IMR-90 (cell line): ENCODE measurements at regions not wholly inside any gene's neighbourhood (a gene's known extent, or its start where the extent isn't known, plus 50 kb on each side); places are given as distances from the start of the nearest gene placed in this dataset.

ENCODE experiments used
- ATAC-seq: fragments of 200-7000 bp; cut with Tn5 transposase; 2 replicates; pipeline ENCODE4 v1.9.1; 2020; ENCODE audit warnings: low read depth, mild to moderate bottlenecking, moderate library complexity
- BruUV-seq: library from RNA; stranded (reverse); fragments of 400-500 nt; replicated peaks from 2 replicates; lab custom pipeline; 2021; lab: Mats Ljungman, UMichigan
- CTCF ChIA-PET: fragments of 300-600 bp; formaldehyde crosslinking; extraction: SDS; loops from one replicate; lab custom pipeline; 2021; ENCODE audit warnings: antibody characterized with exemption; lab: Yijun Ruan, JAX
- POLR2A ChIA-PET: fragments of 300-600 bp; sonication (Branson Sonifier 250); formaldehyde crosslinking; loops from one replicate; lab custom pipeline; 2022; ENCODE audit warnings: antibody characterized with exemption; ENCODE audit not compliant: unreplicated experiment; lab: Charles Lee
- DNase-seq: peaks from one replicate; pipeline ENCODE4 v3.0.0; 2013
- H2AFZ ChIP-seq: replicated peaks from 2 replicates; pipeline ENCODE3; 2013; ENCODE audit warnings: low read length, mild to moderate bottlenecking; ENCODE audit not compliant: poor library complexity
- H2AK5ac ChIP-seq: 2 replicates; pipeline ENCODE4 v1.6.1; 2013; ENCODE audit warnings: low read depth, low read length, inconsistent platforms
- H2AK9ac ChIP-seq: replicated peaks from 2 replicates; pipeline ENCODE3; 2013; ENCODE audit warnings: mild to moderate bottlenecking, low read depth, low read length, moderate library complexity; ENCODE audit not compliant: poor library complexity
- H2BK120ac ChIP-seq: 2 replicates; pipeline ENCODE4 v1.6.1; 2013; ENCODE audit warnings: low read depth, low read length, inconsistent platforms
- H2BK15ac ChIP-seq: 3 replicates; pipeline ENCODE4 v1.6.1; 2013; ENCODE audit warnings: low read depth, low read length, inconsistent platforms
- H2BK20ac ChIP-seq: 2 replicates; pipeline ENCODE4 v1.6.1; 2013; ENCODE audit warnings: low read depth, mild to moderate bottlenecking, inconsistent platforms, low read length, moderate library complexity
- H2BK5ac ChIP-seq: 2 replicates; pipeline ENCODE4 v1.6.1; 2013; ENCODE audit warnings: mild to moderate bottlenecking, low read depth, low read length, inconsistent platforms; ENCODE audit not compliant: poor library complexity, severe bottlenecking
- H3K14ac ChIP-seq: replicated peaks from 2 replicates; pipeline ENCODE4 v1.6.1; 2013; ENCODE audit warnings: low read depth, low read length, inconsistent platforms
- H3K18ac ChIP-seq: 2 replicates; pipeline ENCODE4 v1.6.1; 2013; ENCODE audit warnings: low read depth, low read length, control low read depth
- H3K23ac ChIP-seq: 2 replicates; pipeline ENCODE4 v1.6.1; 2013; ENCODE audit warnings: low read depth, low read length, inconsistent platforms
- H3K27ac ChIP-seq: 2 replicates; pipeline ENCODE4 v1.5.1; 2013; ENCODE audit warnings: mild to moderate bottlenecking, control low read depth, low read length; ENCODE audit not compliant: insufficient read depth
- H3K27me3 ChIP-seq: 2 replicates; pipeline ENCODE4 v1.6.1; 2013; ENCODE audit warnings: low read length; ENCODE audit not compliant: control insufficient read depth, insufficient read depth
- H3K36me3 ChIP-seq: 2 replicates; pipeline ENCODE4 v1.6.1; 2013; ENCODE audit warnings: low read length, mixed read lengths; ENCODE audit not compliant: control insufficient read depth, insufficient read depth
- H3K4ac ChIP-seq: 2 replicates; pipeline ENCODE4 v1.6.1; 2013; ENCODE audit warnings: low read depth, low read length, inconsistent platforms
- H3K4me1 ChIP-seq: 2 replicates; pipeline ENCODE4 v1.6.1; 2013; ENCODE audit warnings: low read length, mixed read lengths; ENCODE audit not compliant: control insufficient read depth, insufficient read depth
- H3K4me2 ChIP-seq: 2 replicates; pipeline ENCODE4 v1.6.1; 2013; ENCODE audit warnings: low read depth, mild to moderate bottlenecking, control low read depth, low read length, moderate library complexity
- H3K4me3 ChIP-seq: 2 replicates; pipeline ENCODE4 v1.5.1; 2013; ENCODE audit warnings: low read depth, mild to moderate bottlenecking, control low read depth, low read length, moderate library complexity; ENCODE audit not compliant: insufficient read depth
- H3K56ac ChIP-seq: 2 replicates; pipeline ENCODE4 v1.6.1; 2013; ENCODE audit warnings: low read length, inconsistent platforms; ENCODE audit not compliant: insufficient read depth; ENCODE audit errors: extremely low read depth
- H3K79me1 ChIP-seq, 2 experiments: 2 replicates each; pipeline ENCODE4 v1.6.1; 2013; ENCODE audit warnings: low read length in 2 of 2, inconsistent platforms in 1 of 2, low read depth in 1 of 2
- H3K9ac ChIP-seq: 2 replicates; pipeline ENCODE4 v1.6.1; 2013; ENCODE audit warnings: low read depth, low read length, control low read depth
- H3K9me1 ChIP-seq: 2 replicates; pipeline ENCODE4 v1.6.1; 2013; ENCODE audit warnings: low read length, inconsistent platforms; ENCODE audit not compliant: insufficient read depth
- H3K9me3 ChIP-seq: 2 replicates; pipeline ENCODE4 v1.6.1; 2013; ENCODE audit warnings: low read length; ENCODE audit not compliant: control insufficient read depth, insufficient read depth
- H4K20me1 ChIP-seq: 2 replicates; pipeline ENCODE4 v1.6.1; 2013; ENCODE audit warnings: low read length, inconsistent platforms; ENCODE audit not compliant: insufficient read depth
- H4K5ac ChIP-seq: 2 replicates; pipeline ENCODE4 v1.6.1; 2013; ENCODE audit warnings: mild to moderate bottlenecking, low read depth, low read length, control low read depth
- H4K8ac ChIP-seq, 2 experiments: 2 replicates each; pipeline ENCODE4 v1.6.1; 2013; ENCODE audit warnings: low read depth in 2 of 2, low read length in 2 of 2, control low read depth in 1 of 2, inconsistent platforms in 1 of 2
- H4K91ac ChIP-seq: 2 replicates; pipeline ENCODE4 v1.6.1; 2013; ENCODE audit warnings: low read depth, low read length, inconsistent platforms; ENCODE audit not compliant: insufficient read depth
- BHLHE40 ChIP-seq: fragments of 150-350 bp; IDR thresholded peaks from 2 replicates; pipeline ENCODE4 v1.6.1; 2016; ENCODE audit warnings: mild to moderate bottlenecking, low read depth, low read length
- CEBPB ChIP-seq: IDR thresholded peaks from 2 replicates; pipeline ENCODE4 v1.6.1; 2012; ENCODE audit warnings: low read depth, low read length, improper control_type of control experiment
- CHD1 ChIP-seq: IDR thresholded peaks from 2 replicates; pipeline ENCODE4 v1.6.1; 2012; ENCODE audit warnings: low read depth, low read length, improper control_type of control experiment
- FOS ChIP-seq: fragments of 150-350 bp; IDR thresholded peaks from 2 replicates; pipeline ENCODE4 v1.6.1; 2016; ENCODE audit warnings: low read depth, low read length
- MAFK ChIP-seq: IDR thresholded peaks from 2 replicates; pipeline ENCODE4 v1.6.1; 2012; ENCODE audit warnings: low read depth, low read length, improper control_type of control experiment
- NFE2L2 ChIP-seq: fragments of 150-350 bp; IDR thresholded peaks from 2 replicates; pipeline ENCODE4 v1.6.1; 2016; ENCODE audit warnings: low read depth, mild to moderate bottlenecking, low read length
- POLR2A ChIP-seq: IDR thresholded peaks from 2 replicates; pipeline ENCODE4 v1.6.1; 2012; ENCODE audit warnings: mild to moderate bottlenecking, low read depth, low read length
- RAD21 ChIP-seq: IDR thresholded peaks from 2 replicates; pipeline ENCODE4 v1.6.1; 2012; ENCODE audit warnings: low read length, improper control_type of control experiment
- RCOR1 ChIP-seq: IDR thresholded peaks from 2 replicates; pipeline ENCODE4 v1.6.1; 2012; ENCODE audit warnings: mild to moderate bottlenecking, low read length, improper control_type of control experiment; ENCODE audit not compliant: insufficient replicate concordance
- RFX5 ChIP-seq: IDR thresholded peaks from 2 replicates; pipeline ENCODE4 v1.8.0; 2012; ENCODE audit warnings: low read depth, mild to moderate bottlenecking, low read length, moderate library complexity
- SMC3 ChIP-seq: fragments of 150-350 bp; IDR thresholded peaks from 2 replicates; pipeline ENCODE4 v1.6.1; 2016; ENCODE audit warnings: low read depth, mild to moderate bottlenecking, antibody characterized with exemption, low read length, moderate library complexity
- WGBS, 2 experiments: methylation state at CpG; one replicate each; pipeline versions ENCODE4 v1.1.5 to v1.1.7; 2013; ENCODE audit warnings: missing lambda C conversion rate in 2 of 2; ENCODE audit not compliant: insufficient read length in 1 of 2; ENCODE audit errors: extremely low coverage in 2 of 2; 5-methylcytosine and 5-hydroxymethylcytosine counted together
- dilution Hi-C: fragments of 300-500 bp; cut with HindIII; formaldehyde crosslinking; loops from one replicate; pipeline ENCODE4 v1.14.3; 2018; ENCODE audit warnings: low sequenced_read_pairs; ENCODE audit not compliant: unreplicated experiment
- in situ Hi-C: fragments of 300-500 bp; cut with MboI; formaldehyde crosslinking; loops from 3 replicates; pipeline ENCODE4 v1.14.3; 2019; ENCODE audit warnings: low sequenced_read_pairs, inconsistent platforms, mixed read lengths
- intact Hi-C: fragments of 100-400 bp; cut with micrococcal nuclease; formaldehyde crosslinking; loops from 2 replicates; pipeline ENCODE4 v1.10.0; 2022
- TF ChIP-seq, protein P1 (sequence below): fragments of 150-350 bp; IDR thresholded peaks from 2 replicates; pipeline ENCODE4 v1.6.1; 2016; ENCODE audit warnings: low read depth, mild to moderate bottlenecking, low read length, moderate library complexity, borderline replicate concordance
- TF ChIP-seq, protein P2 (sequence below): conservative IDR thresholded peaks from 2 replicates; pipeline ENCODE4 v1.5.1; 2012; ENCODE audit warnings: mild to moderate bottlenecking, low read depth, low read length, improper control_type of control experiment

DNA sequence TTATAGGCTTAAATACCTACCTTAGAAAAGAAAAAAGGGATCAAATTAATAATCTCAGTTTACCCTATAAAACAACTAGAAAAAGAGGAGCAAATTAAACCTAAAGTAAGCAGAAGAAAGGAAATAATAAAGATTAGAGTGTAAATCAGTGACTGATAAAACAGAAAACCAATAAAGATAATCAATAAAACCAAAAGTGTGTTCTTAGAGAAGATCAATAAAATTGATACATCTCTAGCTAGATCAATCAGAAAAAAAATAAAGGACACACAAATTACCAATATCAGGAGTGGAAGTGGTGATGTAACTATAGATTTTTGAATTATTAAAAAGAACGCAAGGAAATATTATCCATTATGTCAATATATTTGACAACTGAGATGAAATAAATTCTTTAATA is 69.2 kb upstream of the NAMPT start:
- no CpG with 5 or more reads among the region's 1 CpG for WGBS, 2 experiments
- no peaks in the 10 kb centered on the region for H3K4me1 ChIP-seq
- peaks cover 7% of the 10 kb centered on the region; the same call in 1 of the 2 replicates for H3K27me3 ChIP-seq
- H3K23ac ChIP-seq: no peak overlapping the region
- no peak overlapping the region for H3K14ac ChIP-seq
- no peak overlapping the region for H2BK5ac ChIP-seq
- no peaks in the 10 kb centered on the region for H4K20me1 ChIP-seq
- no peak overlapping the region for H2AK9ac ChIP-seq
- no peak overlapping the region for H3K4ac ChIP-seq
- no peak overlapping the region for H3K4me3 ChIP-seq
- no peak overlapping the region for H2BK15ac ChIP-seq
- H2BK120ac ChIP-seq: no peak overlapping the region
- ChIA-PET POLR2A (no interaction called here), CTCF (no interaction called here)
- dilution Hi-C loops (no loop called here), intact Hi-C loops (no loop called here), in situ Hi-C loops (no loop called here)
- peaks cover 7% of the 10 kb centered on the region for H3K9me3 ChIP-seq
- no peak overlapping the region for H3K27ac ChIP-seq
- no TSS peak for BruUV-seq
- no peak overlapping the region for H3K4me2 ChIP-seq
- H3K79me1 ChIP-seq: no peaks in the 10 kb centered on the region
- H3K18ac ChIP-seq: no peak overlapping the region
- no peak overlapping the region for H4K8ac ChIP-seq
- H4K5ac ChIP-seq: no peak overlapping the region
- H3K56ac ChIP-seq: no peak overlapping the region
- H2BK20ac ChIP-seq: no peak overlapping the region
- no peak overlapping the region for H3K9ac ChIP-seq
- no peak for DNase-seq
- H4K91ac ChIP-seq: no peak overlapping the region
- H2AK5ac ChIP-seq: no peak overlapping the region
- no peaks in the 10 kb centered on the region for H3K36me3 ChIP-seq
- TF ChIP-seq FOS (no peak), RFX5 (no peak), MAFK (no peak), RAD21 (no peak), CEBPB (no peak), CHD1 (no peak), BHLHE40 (no peak), SMC3 (no peak), NFE2L2 (no peak), RCOR1 (no peak), POLR2A (no peak)
- TF ChIP-seq, protein P1, sequence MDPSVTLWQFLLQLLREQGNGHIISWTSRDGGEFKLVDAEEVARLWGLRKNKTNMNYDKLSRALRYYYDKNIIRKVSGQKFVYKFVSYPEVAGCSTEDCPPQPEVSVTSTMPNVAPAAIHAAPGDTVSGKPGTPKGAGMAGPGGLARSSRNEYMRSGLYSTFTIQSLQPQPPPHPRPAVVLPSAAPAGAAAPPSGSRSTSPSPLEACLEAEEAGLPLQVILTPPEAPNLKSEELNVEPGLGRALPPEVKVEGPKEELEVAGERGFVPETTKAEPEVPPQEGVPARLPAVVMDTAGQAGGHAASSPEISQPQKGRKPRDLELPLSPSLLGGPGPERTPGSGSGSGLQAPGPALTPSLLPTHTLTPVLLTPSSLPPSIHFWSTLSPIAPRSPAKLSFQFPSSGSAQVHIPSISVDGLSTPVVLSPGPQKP: no peak
- TF ChIP-seq, protein P2, sequence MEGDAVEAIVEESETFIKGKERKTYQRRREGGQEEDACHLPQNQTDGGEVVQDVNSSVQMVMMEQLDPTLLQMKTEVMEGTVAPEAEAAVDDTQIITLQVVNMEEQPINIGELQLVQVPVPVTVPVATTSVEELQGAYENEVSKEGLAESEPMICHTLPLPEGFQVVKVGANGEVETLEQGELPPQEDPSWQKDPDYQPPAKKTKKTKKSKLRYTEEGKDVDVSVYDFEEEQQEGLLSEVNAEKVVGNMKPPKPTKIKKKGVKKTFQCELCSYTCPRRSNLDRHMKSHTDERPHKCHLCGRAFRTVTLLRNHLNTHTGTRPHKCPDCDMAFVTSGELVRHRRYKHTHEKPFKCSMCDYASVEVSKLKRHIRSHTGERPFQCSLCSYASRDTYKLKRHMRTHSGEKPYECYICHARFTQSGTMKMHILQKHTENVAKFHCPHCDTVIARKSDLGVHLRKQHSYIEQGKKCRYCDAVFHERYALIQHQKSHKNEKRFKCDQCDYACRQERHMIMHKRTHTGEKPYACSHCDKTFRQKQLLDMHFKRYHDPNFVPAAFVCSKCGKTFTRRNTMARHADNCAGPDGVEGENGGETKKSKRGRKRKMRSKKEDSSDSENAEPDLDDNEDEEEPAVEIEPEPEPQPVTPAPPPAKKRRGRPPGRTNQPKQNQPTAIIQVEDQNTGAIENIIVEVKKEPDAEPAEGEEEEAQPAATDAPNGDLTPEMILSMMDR: no peak
- H3K9me1 ChIP-seq: no peaks in the 10 kb centered on the region
- H2AFZ ChIP-seq: no peak overlapping the region
- no peak for ATAC-seq
